ENCODE measurements at regions not wholly inside any gene's neighbourhood (a gene's known extent, or its start where the extent isn't known, plus 50 kb on each side); places are given as distances from the start of the nearest gene placed in this dataset.
"Not testable (repeated sequence)": the region's sequence is repeated elsewhere in the genome, so short reads cannot be mapped to it uniquely, and the experiment has no call there.

GRCh38 chr4:4032801-4033605 lies 193.7 kb downstream of the OTOP1 start:
- intact Hi-C loops (cut with DNase I); DNase-seq (ENCODE audit: low spot score); ATAC-seq: not testable (repeated sequence)

DNA sequence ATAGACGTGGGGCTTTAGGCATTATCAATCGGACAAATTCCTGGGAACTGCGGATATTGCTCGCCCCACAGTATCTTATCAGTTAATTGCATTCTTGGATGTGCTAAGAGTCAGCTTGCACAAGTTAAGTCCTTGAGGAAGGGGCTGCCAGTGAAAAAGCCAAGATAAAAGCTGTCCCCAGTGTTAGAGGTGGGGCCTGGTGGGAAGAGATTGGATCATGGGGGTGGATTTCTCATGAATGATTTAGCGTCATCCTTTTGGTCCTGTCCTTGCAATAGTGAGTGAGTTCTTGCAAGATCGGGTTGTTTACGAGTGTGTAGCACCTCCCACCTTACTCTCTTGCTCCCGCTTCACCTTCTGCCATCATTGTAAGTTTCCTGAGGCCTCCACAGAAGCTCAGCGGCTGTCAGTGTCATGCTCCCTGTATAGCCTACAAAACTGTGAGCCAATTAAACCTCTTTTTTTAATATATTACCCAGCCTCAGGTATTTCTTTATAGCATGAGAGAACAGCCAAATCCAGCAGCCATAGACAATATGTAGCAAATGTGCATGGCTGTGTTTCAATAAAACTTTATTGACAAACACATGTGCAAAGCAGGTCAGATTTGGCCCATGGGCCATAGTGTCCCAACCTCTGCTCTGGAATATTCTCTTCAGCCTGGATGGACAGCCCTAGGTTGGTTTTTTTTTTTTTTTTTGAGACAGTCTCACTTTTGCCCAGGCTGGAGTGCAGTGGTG lies 189.2 kb downstream of the OTOP1 start:
- intact Hi-C loops (cut with DNase I); DNase-seq (ENCODE audit: low spot score); ATAC-seq: not testable (repeated sequence)

DNA sequence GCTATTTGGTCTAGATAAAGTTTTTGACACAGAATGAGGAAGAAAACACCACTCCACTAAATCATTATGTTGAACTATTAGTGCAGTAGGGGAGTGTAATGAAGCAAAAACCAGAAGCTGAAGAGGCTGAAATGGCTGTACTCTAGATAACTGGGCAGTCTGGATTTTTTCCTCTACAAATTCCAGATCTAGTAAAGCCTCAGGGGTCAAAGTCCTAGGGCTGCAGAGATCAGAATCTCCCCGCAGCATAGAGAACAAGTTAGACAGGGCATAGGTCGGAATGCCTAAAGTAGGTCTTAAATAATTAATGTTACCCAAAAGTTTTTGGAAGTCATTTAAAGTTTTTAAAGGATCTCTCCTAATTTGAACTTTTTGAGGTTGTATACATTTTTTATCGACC lies 180.9 kb downstream of the OTOP1 start:
- intact Hi-C loops (cut with DNase I); DNase-seq (ENCODE audit: low spot score); ATAC-seq: not testable (repeated sequence)

DNA sequence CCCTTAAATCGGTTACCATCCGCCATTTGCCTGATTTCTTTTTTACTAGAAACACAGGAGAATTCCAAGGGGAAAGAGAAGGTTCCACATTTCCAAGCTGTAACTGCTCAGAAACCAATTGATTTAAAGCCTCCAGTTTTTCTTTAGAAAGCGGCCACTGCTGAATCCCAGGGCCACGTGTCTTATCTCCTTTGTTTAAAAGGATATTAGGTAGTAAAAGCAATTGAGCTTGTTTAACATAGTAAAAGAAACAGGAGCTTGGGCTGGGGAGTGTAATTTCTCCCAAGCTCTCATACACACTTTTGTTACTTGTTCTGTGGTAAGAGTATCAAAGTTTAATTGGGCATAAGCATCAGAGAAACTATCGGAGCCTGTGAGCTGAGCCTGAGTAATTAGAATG lies 180.0 kb downstream of the OTOP1 start:
- ATAC-seq; intact Hi-C loops (cut with DNase I); DNase-seq (ENCODE audit: low spot score): not testable (repeated sequence)

- intact Hi-C loops (cut with DNase I); DNase-seq (ENCODE audit: low spot score); ATAC-seq: not testable (repeated sequence)
These were observed 179.5 kb downstream of the OTOP1 start for GRCh38 chr4:4047202-4047601.

DNA sequence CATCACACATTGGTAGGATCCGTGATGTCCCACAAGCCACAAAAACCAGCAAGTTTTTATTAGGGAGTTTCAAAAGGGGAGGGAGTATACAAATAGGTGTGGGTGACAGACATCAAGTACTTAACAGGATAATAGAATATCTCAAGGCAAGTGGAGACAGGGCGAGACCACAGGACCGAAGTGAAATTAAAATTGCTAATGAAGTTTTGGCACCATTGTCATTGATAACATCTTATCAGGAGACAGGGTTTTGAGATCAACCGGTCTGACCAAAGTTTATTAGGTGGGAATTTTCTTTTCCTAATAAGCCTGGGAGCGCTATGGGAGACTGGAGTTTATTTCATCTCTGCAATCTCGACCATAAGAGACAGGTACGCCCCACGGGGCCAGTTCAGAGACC lies 178.5 kb downstream of the OTOP1 start:
- ATAC-seq; intact Hi-C loops (cut with DNase I); DNase-seq (ENCODE audit: low spot score): not testable (repeated sequence)

- DNase-seq (ENCODE audit: low spot score); intact Hi-C loops (cut with DNase I); ATAC-seq: not testable (repeated sequence)
These were observed 175.9 kb downstream of the OTOP1 start for GRCh38 chr4:4050781-4051180.

- intact Hi-C loops (cut with DNase I), result not testable (repeated sequence)
These were observed 173.8 kb downstream of the OTOP1 start for GRCh38 chr4:4052933-4053332.

GRCh38 chr4:4057226-4057625 lies 169.5 kb downstream of the OTOP1 start:
- DNase-seq (ENCODE audit: low spot score); intact Hi-C loops (cut with DNase I); ATAC-seq: not testable (repeated sequence)

More at GRCh38 chr4:4052933-4053332, 173.8 kb downstream of the OTOP1 start:
- ATAC-seq; DNase-seq (ENCODE audit: low spot score): not testable (repeated sequence)

DNA sequence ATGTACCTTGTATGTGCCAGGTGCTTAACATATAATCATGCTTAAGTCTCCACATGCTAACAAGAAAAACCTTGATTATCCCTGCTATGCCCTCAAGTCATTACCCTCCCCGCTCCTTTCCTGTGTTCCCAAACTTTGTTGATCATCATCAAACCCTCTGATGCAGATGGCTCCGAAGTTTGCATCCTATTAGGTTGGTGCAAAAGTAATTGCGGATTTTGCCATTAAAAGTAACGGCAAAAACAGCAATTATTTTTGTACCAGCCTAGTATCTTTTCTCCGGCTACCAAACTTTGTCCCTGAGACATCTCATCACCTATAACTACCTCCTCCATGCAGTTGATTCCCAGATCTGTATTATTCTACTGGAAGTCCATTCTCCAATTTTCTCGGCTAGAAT lies 142.6 kb downstream of the OTOP1 start:
- intact Hi-C loops (cut with DNase I); DNase-seq (ENCODE audit: low spot score); ATAC-seq: not testable (repeated sequence)

GRCh38 chr4:4089716-4090419 lies 136.9 kb downstream of the OTOP1 start:
- intact Hi-C loops (cut with DNase I); DNase-seq (ENCODE audit: low spot score); ATAC-seq: not testable (repeated sequence)

DNA sequence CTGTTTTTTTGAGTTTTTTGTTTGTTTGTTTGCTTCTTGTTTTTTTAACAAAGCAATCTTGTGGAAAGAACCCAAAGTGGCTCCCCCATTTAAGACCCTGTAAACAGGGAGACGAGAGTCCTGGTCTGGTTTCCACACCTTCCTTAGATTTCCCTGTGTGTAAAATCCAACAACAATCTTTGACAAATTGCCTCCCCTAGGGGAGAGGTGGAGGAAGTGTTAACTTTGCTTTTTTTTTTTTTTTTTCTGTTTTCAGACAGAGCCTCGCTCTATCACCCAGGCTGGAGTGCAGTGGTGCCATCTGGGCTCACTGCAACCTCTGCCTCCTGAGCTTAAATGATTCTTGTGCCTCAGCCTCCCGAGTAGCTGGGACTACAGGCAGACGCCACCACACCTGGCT lies 136.0 kb downstream of the OTOP1 start:
- DNase-seq (ENCODE audit: low spot score); ATAC-seq; intact Hi-C loops (cut with DNase I): not testable (repeated sequence)

- ATAC-seq; DNase-seq (ENCODE audit: low spot score); intact Hi-C loops (cut with DNase I): not testable (repeated sequence)
These were observed 134.6 kb downstream of the OTOP1 start for GRCh38 chr4:4092159-4092558.

GRCh38 chr4:4099610-4100009 lies 127.1 kb downstream of the OTOP1 start:
- DNase-seq (ENCODE audit: low spot score); intact Hi-C loops (cut with DNase I); ATAC-seq: not testable (repeated sequence)

GRCh38 chr4:4106923-4107322 lies 119.8 kb downstream of the OTOP1 start:
- ATAC-seq; DNase-seq (ENCODE audit: low spot score); intact Hi-C loops (cut with DNase I): not testable (repeated sequence)

DNA sequence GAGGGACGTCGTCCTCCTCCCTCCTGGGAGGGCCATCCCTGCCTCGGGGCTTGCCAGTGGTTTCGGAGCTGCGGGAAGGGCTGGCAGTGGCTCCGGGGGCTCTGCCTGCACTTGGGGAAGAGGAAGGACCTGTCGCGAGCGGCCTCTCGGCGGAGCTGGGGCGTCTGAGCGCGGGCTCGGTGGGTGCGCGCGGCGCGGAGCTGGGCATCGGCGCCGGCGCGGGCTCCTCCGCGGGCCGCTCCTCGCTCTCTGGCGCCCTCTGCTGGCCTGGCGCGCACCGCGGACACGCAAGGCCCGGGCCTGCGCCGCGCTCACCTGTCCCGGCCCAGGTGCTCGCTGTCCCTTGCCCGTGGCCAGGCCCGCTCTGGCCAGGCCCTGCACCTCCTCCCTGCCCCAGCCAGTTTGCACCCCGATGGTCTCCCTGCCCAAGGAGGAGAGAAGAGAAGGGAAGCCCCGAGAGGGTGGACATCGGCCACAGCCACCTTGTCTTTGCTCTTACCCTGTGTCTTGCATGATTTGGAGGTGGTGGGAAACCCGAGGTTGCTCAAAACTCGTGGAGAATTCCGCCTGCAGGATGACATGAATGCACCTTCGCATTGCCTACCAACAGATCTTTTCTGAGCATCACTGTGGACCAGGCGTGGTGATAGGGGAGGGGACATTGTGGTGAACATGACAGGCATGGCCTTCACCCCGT lies 119.2 kb downstream of the OTOP1 start:
- ATAC-seq; intact Hi-C loops (cut with DNase I): not testable (repeated sequence)
- peak; percentile 68 for DNase-seq (ENCODE audit: low spot score)

- DNase-seq (ENCODE audit: low spot score); ATAC-seq; intact Hi-C loops (cut with DNase I): not testable (repeated sequence)
These were observed 111.3 kb downstream of the OTOP1 start for GRCh38 chr4:4115381-4115780.

- ATAC-seq; intact Hi-C loops (cut with DNase I); DNase-seq (ENCODE audit: low spot score): not testable (repeated sequence)
These were observed 109.8 kb downstream of the OTOP1 start for GRCh38 chr4:4116901-4117300.
